GM12878 (cell line): ENCODE measurements at regions not wholly inside any gene's neighbourhood (a gene's known extent, or its start where the extent isn't known, plus 50 kb on each side); places are given as distances from the start of the nearest gene placed in this dataset.
"Not testable (repeated sequence)": the region's sequence is repeated elsewhere in the genome, so short reads cannot be mapped to it uniquely, and the experiment has no call there.

Experiments used
- ATAC-seq: fragments of 200-7000 bp; cut with Tn5 transposase; 3 replicates; pipeline ENCODE4 v1.9.1; 2020; ENCODE audit warnings: mild to moderate bottlenecking, moderate library complexity
- BruUV-seq: library from RNA; stranded (reverse); fragments of 400-500 nt; replicated peaks from 2 replicates; lab custom pipeline; 2021; lab: Mats Ljungman, UMichigan
- CTCF ChIA-PET: fragments of 300-600 bp; sonication (Branson Sonifier 250); formaldehyde crosslinking; extraction: SDS; loops from one replicate; lab custom pipeline; 2021; ENCODE audit warnings: inconsistent platforms; lab: Yijun Ruan, JAX
- POLR2A ChIA-PET: fragments of 350-600 bp; formaldehyde crosslinking; extraction: SDS; loops from one replicate; lab custom pipeline; 2021; ENCODE audit warnings: inconsistent platforms; lab: Charles Lee
- RAD21 ChIA-PET: fragments of 300-600 bp; sonication (Branson Sonifier 250); formaldehyde crosslinking; loops from one replicate; lab custom pipeline; 2023; ENCODE audit warnings: antibody characterized with exemption; ENCODE audit not compliant: unreplicated experiment; lab: Charles Lee
- SMC1A ChIA-PET: fragments of 300-600 bp; sonication (Branson Sonifier 250); formaldehyde crosslinking; loops from one replicate; lab custom pipeline; 2023; ENCODE audit not compliant: unreplicated experiment, uncharacterized antibody; lab: Charles Lee
- DNase-seq: peaks from one replicate; pipeline ENCODE4 v3.0.0-alpha.2; 2011; ENCODE audit warnings: low read depth, low spot score
- FAIRE-seq: peaks from 3 replicates; lab custom pipeline; 2011; peaks lifted over from hg19 to GRCh38; lab: Jason Lieb, UNC
- H2AFZ ChIP-seq: 2 replicates; pipeline ENCODE4 v1.6.0; 2011; ENCODE audit warnings: low read depth, low read length, control low read depth; ENCODE audit not compliant: control insufficient read depth
- H3K27ac ChIP-seq: 2 replicates; pipeline ENCODE4 v1.5.1; 2011; ENCODE audit warnings: control low read depth; ENCODE audit not compliant: control insufficient read depth, insufficient read depth
- H3K27me3 ChIP-seq, 2 experiments: replicated peaks in 1 of 2; 2 replicates each; pipeline versions ENCODE4 v1.6.0 to v1.6.1; 2011; ENCODE audit warnings: low read length in 1 of 2; ENCODE audit not compliant: control insufficient read depth in 2 of 2, insufficient read depth in 2 of 2
- H3K36me3 ChIP-seq, 2 experiments: 2 replicates each; pipeline ENCODE4 v1.5.1; 2011; ENCODE audit warnings: low read length in 1 of 2; ENCODE audit not compliant: control insufficient read depth in 2 of 2, insufficient read depth in 2 of 2
- H3K4me1 ChIP-seq: 2 replicates; pipeline ENCODE4 v1.6.1; 2011; ENCODE audit warnings: mild to moderate bottlenecking, low read length, moderate library complexity, mixed read lengths; ENCODE audit not compliant: control insufficient read depth, insufficient read depth
- H3K4me2 ChIP-seq: 2 replicates; pipeline ENCODE4 v1.6.0; 2011; ENCODE audit warnings: control low read depth; ENCODE audit not compliant: control insufficient read depth, insufficient read depth
- H3K4me3 ChIP-seq: fragments of 200-600 bp; sonication (generic); 2 replicates; pipeline ENCODE4 v1.5.1; 2016
- H3K79me2 ChIP-seq: 2 replicates; pipeline ENCODE4 v1.6.0; 2011; ENCODE audit warnings: low read length; ENCODE audit not compliant: control insufficient read depth, insufficient read depth
- H3K9ac ChIP-seq: 2 replicates; pipeline ENCODE4 v1.8.0; 2011; ENCODE audit warnings: low read length, control low read depth, mixed read lengths; ENCODE audit not compliant: control insufficient read depth, insufficient read depth
- H3K9me3 ChIP-seq: replicated peaks from 3 replicates; pipeline ENCODE4 v1.5.1; 2011; ENCODE audit warnings: mild to moderate bottlenecking, low read length; ENCODE audit not compliant: control insufficient read depth, insufficient read depth
- H4K20me1 ChIP-seq: 2 replicates; pipeline ENCODE4 v1.6.0; 2011; ENCODE audit not compliant: control insufficient read depth, insufficient read depth
- CTCF ChIP-seq, 3 experiments: IDR thresholded peaks in 2 of 3; conservative IDR thresholded peaks in 1 of 3; 2 replicates each; pipeline ENCODE4 v1.5.1; 2011; ENCODE audit warnings: low read depth in 3 of 3, low read length in 3 of 3, mild to moderate bottlenecking in 3 of 3, control low read depth in 2 of 3, moderate library complexity in 2 of 3, inconsistent platforms in 1 of 3, mixed read lengths in 1 of 3; ENCODE audit not compliant: control insufficient read depth in 2 of 3, insufficient read depth in 1 of 3; ENCODE audit errors: extremely low read depth in 1 of 3
- RAD51 ChIP-seq: fragments of 450-650 bp; IDR thresholded peaks from 2 replicates; pipeline ENCODE4 v1.6.1; 2016; ENCODE audit warnings: moderate library complexity, mild to moderate bottlenecking, inconsistent platforms
- WGBS: methylation state at CpG from one replicate; pipeline ENCODE4 v1.1.6; 2016; ENCODE audit warnings: low lambda C conversion rate; ENCODE audit not compliant: insufficient replicate concordance, insufficient coverage; ENCODE audit errors: missing lambda C conversion rate; 5-methylcytosine and 5-hydroxymethylcytosine counted together
- in situ Hi-C: fragments of 300-500 bp; cut with MboI; formaldehyde crosslinking; loops from 9 replicates; pipeline ENCODE4 v1.14.3; 2018; ENCODE audit warnings: mixed read lengths
- intact Hi-C: fragments of 100-400 bp; cut with micrococcal nuclease; formaldehyde crosslinking; loops from one replicate; pipeline ENCODE4 v1.14.2; 2022; ENCODE audit not compliant: unreplicated experiment

- H3K27ac ChIP-seq, in situ Hi-C loops, H3K4me2 ChIP-seq, RAD21 ChIA-PET, DNase-seq: not testable (repeated sequence)
- peak; percentile 46; the same call in 1 of the 2 replicates for TF ChIP-seq RAD51
- TF ChIP-seq, all 136 proteins: peak for 1; not testable (repeated sequence) for 135
- H4K20me1 ChIP-seq, H3K27me3 ChIP-seq, H3K4me1 ChIP-seq, H3K9me3 ChIP-seq, H2AFZ ChIP-seq, ATAC-seq, H3K36me3 ChIP-seq, H3K79me2 ChIP-seq, intact Hi-C loops, CTCF ChIA-PET, BruUV-seq, POLR2A ChIA-PET, SMC1A ChIA-PET, H3K4me3 ChIP-seq, H3K9ac ChIP-seq, FAIRE-seq: not testable (repeated sequence)
- 78% methylated on average over 2 of the region's 2 CpGs for WGBS
Measured at GRCh38 chr1:223913715-223914114, 68.0 kb upstream of the TP53BP2 start.

GRCh38 chr1:223907943-223908587, 62.3 kb upstream of the TP53BP2 start:
- BruUV-seq, H3K27ac ChIP-seq, H3K4me2 ChIP-seq, H3K27me3 ChIP-seq, intact Hi-C loops, SMC1A ChIA-PET, DNase-seq, H3K9me3 ChIP-seq, in situ Hi-C loops, FAIRE-seq, POLR2A ChIA-PET, ATAC-seq, H4K20me1 ChIP-seq, H3K4me1 ChIP-seq, H3K36me3 ChIP-seq, H3K4me3 ChIP-seq, H3K9ac ChIP-seq, H2AFZ ChIP-seq, H3K79me2 ChIP-seq: not testable (repeated sequence)
- WGBS: 20% methylated on average over 3 of the region's 4 CpGs
- CTCF ChIA-PET: interaction anchor here (0.6 to 1.1 kb wide), 2 partner anchors 84 to 159 kb away, joined by 3 read pairs; no protein-coding TSS in a partner anchor
- TF ChIP-seq CTCF (IDR thresholded peaks at IDR 0.05 in 2 of 3, conservative IDR thresholded peaks at IDR 0.05 in 1 of 3; ENCODE audit: control insufficient read depth in 2 of 3, extremely low read depth in 1 of 3, insufficient read depth in 1 of 3, low read depth in 3 of 3, low read length in 3 of 3): 0 out of 6 replicates have a peak, but pooled peaks of 1 of the 3 experiments have one; percentile 9
- RAD21 ChIA-PET: interaction anchor here (1.2 kb wide), 1 partner anchor 351 kb away, joined by 3 read pairs; no protein-coding TSS in a partner anchor

- POLR2A ChIA-PET, H4K20me1 ChIP-seq, H3K27ac ChIP-seq, ATAC-seq, SMC1A ChIA-PET, H3K36me3 ChIP-seq, DNase-seq, in situ Hi-C loops, H3K9me3 ChIP-seq, H3K4me3 ChIP-seq, H3K79me2 ChIP-seq, FAIRE-seq, H2AFZ ChIP-seq, H3K4me2 ChIP-seq, BruUV-seq, intact Hi-C loops, CTCF ChIA-PET, RAD21 ChIA-PET, H3K27me3 ChIP-seq, H3K9ac ChIP-seq, H3K4me1 ChIP-seq: not testable (repeated sequence)
- WGBS: no CpG with 5 or more reads among the region's 1 CpG
Measured at GRCh38 chr1:223903221-223903620, 57.5 kb upstream of the TP53BP2 start.
